ENCODE measurements at regions not wholly inside any gene's neighbourhood (a gene's known extent, or its start where the extent isn't known, plus 50 kb on each side); places are given as distances from the start of the nearest gene placed in this dataset.

GRCh38 chr16:26374279-26374925 is 682.6 kb downstream of the HS3ST4 start:
- no peak for TF ChIP-seq EZH2phosphoT487 (IDR thresholded peaks at IDR 0.05; ENCODE audit: low read depth)
- TF ChIP-seq, protein P1, sequence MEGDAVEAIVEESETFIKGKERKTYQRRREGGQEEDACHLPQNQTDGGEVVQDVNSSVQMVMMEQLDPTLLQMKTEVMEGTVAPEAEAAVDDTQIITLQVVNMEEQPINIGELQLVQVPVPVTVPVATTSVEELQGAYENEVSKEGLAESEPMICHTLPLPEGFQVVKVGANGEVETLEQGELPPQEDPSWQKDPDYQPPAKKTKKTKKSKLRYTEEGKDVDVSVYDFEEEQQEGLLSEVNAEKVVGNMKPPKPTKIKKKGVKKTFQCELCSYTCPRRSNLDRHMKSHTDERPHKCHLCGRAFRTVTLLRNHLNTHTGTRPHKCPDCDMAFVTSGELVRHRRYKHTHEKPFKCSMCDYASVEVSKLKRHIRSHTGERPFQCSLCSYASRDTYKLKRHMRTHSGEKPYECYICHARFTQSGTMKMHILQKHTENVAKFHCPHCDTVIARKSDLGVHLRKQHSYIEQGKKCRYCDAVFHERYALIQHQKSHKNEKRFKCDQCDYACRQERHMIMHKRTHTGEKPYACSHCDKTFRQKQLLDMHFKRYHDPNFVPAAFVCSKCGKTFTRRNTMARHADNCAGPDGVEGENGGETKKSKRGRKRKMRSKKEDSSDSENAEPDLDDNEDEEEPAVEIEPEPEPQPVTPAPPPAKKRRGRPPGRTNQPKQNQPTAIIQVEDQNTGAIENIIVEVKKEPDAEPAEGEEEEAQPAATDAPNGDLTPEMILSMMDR (IDR thresholded peaks at IDR 0.05; ENCODE audit: low read depth, low read length), result no peak
- H4K20me1 ChIP-seq (ENCODE audit: insufficient read depth, low read length), result no peaks in the 10 kb centered on the region
- H3K27ac ChIP-seq (ENCODE audit: low read length), result no peak overlapping the region
- H3K36me3 ChIP-seq (replicated peaks; ENCODE audit: low read depth, low read length), result no peaks in the 10 kb centered on the region
- no peak overlapping the region for H3K4me3 ChIP-seq (ENCODE audit: low read length)
- no peak overlapping the region for H3K9ac ChIP-seq (ENCODE audit: low read length)
- H3K4me2 ChIP-seq (ENCODE audit: low read length), result no peak overlapping the region
- no peaks in the 10 kb centered on the region for H3K27me3 ChIP-seq (ENCODE audit: low read depth, low read length)
- H3K9me3 ChIP-seq (ENCODE audit: insufficient read depth, low read length), result no peaks in the 10 kb centered on the region
- no peaks in the 10 kb centered on the region for H3K4me1 ChIP-seq (ENCODE audit: low read length)
- H2AFZ ChIP-seq (ENCODE audit: low read depth, low read length), result no peak overlapping the region
- H3K79me2 ChIP-seq (ENCODE audit: low read length), result no peaks in the 10 kb centered on the region

GRCh38 chr16:26382586-26382985 is 684.1 kb upstream of the C16orf82 start:
- H3K9me3 ChIP-seq (ENCODE audit: insufficient read depth, low read length), result no peaks in the 10 kb centered on the region
- no peaks in the 10 kb centered on the region for H3K36me3 ChIP-seq (replicated peaks; ENCODE audit: low read depth, low read length)
- H3K27me3 ChIP-seq (ENCODE audit: low read depth, low read length), result no peaks in the 10 kb centered on the region
- H3K4me2 ChIP-seq (ENCODE audit: low read length), result no peak overlapping the region
- no peak overlapping the region for H2AFZ ChIP-seq (ENCODE audit: low read depth, low read length)
- TF ChIP-seq EZH2phosphoT487 (IDR thresholded peaks at IDR 0.05; ENCODE audit: low read depth), result no peak
- TF ChIP-seq, protein P1 (IDR thresholded peaks at IDR 0.05; ENCODE audit: low read depth, low read length), result no peak
- no peaks in the 10 kb centered on the region for H4K20me1 ChIP-seq (ENCODE audit: insufficient read depth, low read length)
- H3K4me1 ChIP-seq (ENCODE audit: low read length), result no peaks in the 10 kb centered on the region
- no peak overlapping the region for H3K27ac ChIP-seq (ENCODE audit: low read length)
- H3K79me2 ChIP-seq (ENCODE audit: low read length), result no peaks in the 10 kb centered on the region
- H3K4me3 ChIP-seq (ENCODE audit: low read length), result no peak overlapping the region
- H3K9ac ChIP-seq (ENCODE audit: low read length), result no peak overlapping the region

DNA sequence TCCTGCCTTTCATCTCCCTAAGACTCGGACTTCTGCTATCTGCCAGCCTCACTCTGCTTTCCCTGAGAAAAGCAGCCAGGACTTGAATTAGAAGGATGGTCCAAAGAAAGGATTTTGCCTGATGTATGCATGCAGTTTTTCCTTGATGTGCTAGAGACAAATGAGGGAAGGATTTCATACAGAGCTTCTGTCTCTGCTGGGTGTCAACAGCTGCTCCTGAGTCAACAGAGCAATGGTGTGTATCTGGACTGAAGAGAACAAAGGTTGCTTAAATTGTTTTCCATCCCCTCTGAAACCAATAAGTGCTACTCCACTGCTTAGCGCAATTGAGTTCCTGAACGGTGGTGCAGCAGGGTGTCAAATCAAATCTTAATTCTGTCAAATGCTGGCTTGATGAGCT is 680.6 kb upstream of the C16orf82 start:
- no peak overlapping the region for H3K27ac ChIP-seq (ENCODE audit: low read length)
- no peaks in the 10 kb centered on the region for H3K9me3 ChIP-seq (ENCODE audit: insufficient read depth, low read length)
- no peaks in the 10 kb centered on the region for H3K79me2 ChIP-seq (ENCODE audit: low read length)
- no peak overlapping the region for H3K4me3 ChIP-seq (ENCODE audit: low read length)
- H3K4me1 ChIP-seq (ENCODE audit: low read length), result no peaks in the 10 kb centered on the region
- H3K36me3 ChIP-seq (replicated peaks; ENCODE audit: low read depth, low read length), result no peaks in the 10 kb centered on the region
- H2AFZ ChIP-seq (ENCODE audit: low read depth, low read length), result no peak overlapping the region
- H3K4me2 ChIP-seq (ENCODE audit: low read length), result no peak overlapping the region
- no peaks in the 10 kb centered on the region for H3K27me3 ChIP-seq (ENCODE audit: low read depth, low read length)
- no peaks in the 10 kb centered on the region for H4K20me1 ChIP-seq (ENCODE audit: insufficient read depth, low read length)
- TF ChIP-seq, protein P1 (IDR thresholded peaks at IDR 0.05; ENCODE audit: low read depth, low read length), result no peak
- no peak for TF ChIP-seq EZH2phosphoT487 (IDR thresholded peaks at IDR 0.05; ENCODE audit: low read depth)
- H3K9ac ChIP-seq (ENCODE audit: low read length), result no peak overlapping the region

GRCh38 chr16:26391833-26392232 is 674.9 kb upstream of the C16orf82 start:
- H3K36me3 ChIP-seq (replicated peaks; ENCODE audit: low read depth, low read length), result no peaks in the 10 kb centered on the region
- H3K27me3 ChIP-seq (ENCODE audit: low read depth, low read length), result no peaks in the 10 kb centered on the region
- no peaks in the 10 kb centered on the region for H3K79me2 ChIP-seq (ENCODE audit: low read length)
- no peaks in the 10 kb centered on the region for H4K20me1 ChIP-seq (ENCODE audit: insufficient read depth, low read length)
- no peak overlapping the region for H3K4me2 ChIP-seq (ENCODE audit: low read length)
- TF ChIP-seq EZH2phosphoT487 (IDR thresholded peaks at IDR 0.05; ENCODE audit: low read depth), result no peak
- TF ChIP-seq, protein P1 (IDR thresholded peaks at IDR 0.05; ENCODE audit: low read depth, low read length), result no peak
- no peak overlapping the region for H3K4me3 ChIP-seq (ENCODE audit: low read length)
- H2AFZ ChIP-seq (ENCODE audit: low read depth, low read length), result no peak overlapping the region
- no peak overlapping the region for H3K27ac ChIP-seq (ENCODE audit: low read length)
- no peaks in the 10 kb centered on the region for H3K4me1 ChIP-seq (ENCODE audit: low read length)
- no peak overlapping the region for H3K9ac ChIP-seq (ENCODE audit: low read length)
- H3K9me3 ChIP-seq (ENCODE audit: insufficient read depth, low read length), result no peaks in the 10 kb centered on the region

Measured in OCI-LY3 (cell line).